Superior temporal gyrus (tissue), 1 donor: ENCODE measurements at regions not wholly inside any gene's neighbourhood (a gene's known extent, or its start where the extent isn't known, plus 50 kb on each side); places are given as distances from the start of the nearest gene placed in this dataset.
"Not testable (repeated sequence)": the region's sequence is repeated elsewhere in the genome, so short reads cannot be mapped to it uniquely, and the experiment has no call there.

ENCODE experiments used
- DNase-seq: peaks from one replicate; pipeline ENCODE4 v3.0.0-alpha.2; 2016; ENCODE audit errors: extremely low spot score

DNA sequence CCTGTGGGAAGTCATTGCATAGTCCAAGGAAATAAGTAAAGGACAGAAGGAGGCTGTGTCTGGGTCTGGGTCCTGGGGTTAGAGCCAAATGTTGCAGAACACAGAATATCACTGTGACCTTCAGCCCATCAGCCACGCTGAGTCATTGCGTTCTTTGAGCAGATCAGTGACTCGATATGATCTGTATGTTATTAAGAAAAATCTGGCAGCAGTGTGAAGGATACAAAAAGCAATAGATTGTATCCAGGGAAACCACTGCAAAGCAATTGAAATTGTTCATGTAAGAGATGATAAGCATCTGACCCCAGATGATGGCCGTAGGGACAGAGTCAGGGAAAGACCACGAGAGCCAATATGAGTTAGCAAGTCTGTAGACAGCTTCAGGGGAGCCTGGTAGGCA is 1575.1 kb upstream of the SLC10A2 start:
- no peak for DNase-seq

DNA sequence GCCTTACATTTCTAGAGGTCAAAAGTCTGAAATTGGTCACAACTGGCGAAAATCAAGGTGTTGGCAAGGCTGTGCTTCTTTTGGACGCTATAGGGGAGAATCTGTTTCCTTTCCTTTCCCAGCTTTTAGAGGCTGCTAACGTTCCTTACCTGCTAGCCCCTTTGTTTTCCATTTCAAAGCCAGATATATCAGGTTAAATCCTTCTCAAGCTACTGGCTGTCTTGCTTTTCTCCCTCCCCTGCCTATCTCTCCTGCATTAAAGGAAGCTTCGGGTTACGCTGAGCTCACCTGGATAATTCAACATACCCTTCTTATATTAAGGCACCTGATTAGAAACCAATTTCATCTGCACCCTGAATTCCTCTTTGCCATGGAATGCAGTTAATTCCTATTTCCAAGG is 1569.7 kb upstream of the SLC10A2 start:
- DNase-seq: no peak

DNA sequence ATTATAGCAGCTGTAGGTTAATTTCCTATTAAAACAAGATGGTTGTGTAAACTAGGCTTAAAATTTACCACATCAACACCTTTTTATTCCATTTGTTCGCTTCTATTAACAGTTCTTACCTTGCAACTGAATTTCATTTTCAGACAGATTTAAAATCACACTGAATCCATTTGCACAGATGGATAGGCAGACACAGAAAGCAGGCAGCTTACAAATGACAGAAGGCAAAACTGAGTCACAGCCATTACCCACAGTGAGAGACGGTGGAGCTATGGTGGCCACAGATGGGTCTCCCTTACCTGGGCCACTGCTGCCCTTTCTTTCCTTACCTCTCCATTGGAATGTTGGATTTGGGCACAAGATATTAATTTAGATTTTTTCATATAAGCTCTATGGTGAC is 1567.8 kb upstream of the SLC10A2 start:
- no peak for DNase-seq

DNA sequence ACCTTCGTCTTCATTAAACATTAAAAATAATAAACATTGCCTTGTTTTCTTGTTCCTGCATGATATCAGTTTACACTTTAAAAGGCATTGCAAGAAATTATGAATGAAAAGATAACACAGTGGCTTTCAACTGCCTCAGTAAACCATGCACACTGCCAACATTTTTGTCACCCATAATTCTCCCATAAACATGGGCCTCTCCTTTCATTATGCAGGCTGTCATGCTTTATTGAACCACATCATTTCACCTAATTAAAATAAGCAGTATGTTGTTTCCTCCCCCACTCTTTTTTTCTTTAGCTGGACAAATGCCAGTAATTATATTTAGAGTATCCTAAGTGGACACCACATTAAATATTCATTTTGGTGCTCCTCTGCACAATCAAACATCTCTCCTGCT is 1566.5 kb upstream of the SLC10A2 start:
- no peak for DNase-seq

DNA sequence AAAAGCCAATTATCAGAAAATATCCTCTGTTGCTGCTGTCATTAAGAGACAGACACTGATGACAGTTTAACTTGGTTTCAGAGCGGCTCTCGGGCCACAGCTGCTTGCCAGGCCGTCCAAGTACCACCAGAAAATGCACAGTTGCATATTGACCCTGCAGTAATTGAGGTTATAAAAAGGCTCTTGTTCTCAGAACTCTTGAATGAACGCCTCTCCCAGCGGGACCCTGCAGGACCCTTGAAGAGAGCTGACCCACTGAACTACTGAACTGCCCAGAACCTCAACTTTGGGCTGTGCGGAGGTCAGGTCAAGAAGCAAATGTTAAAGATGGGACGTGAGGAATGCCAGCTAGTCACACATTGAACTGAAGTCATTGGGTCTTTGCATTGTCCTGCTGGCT is 1559.0 kb upstream of the SLC10A2 start:
- no peak for DNase-seq

DNA sequence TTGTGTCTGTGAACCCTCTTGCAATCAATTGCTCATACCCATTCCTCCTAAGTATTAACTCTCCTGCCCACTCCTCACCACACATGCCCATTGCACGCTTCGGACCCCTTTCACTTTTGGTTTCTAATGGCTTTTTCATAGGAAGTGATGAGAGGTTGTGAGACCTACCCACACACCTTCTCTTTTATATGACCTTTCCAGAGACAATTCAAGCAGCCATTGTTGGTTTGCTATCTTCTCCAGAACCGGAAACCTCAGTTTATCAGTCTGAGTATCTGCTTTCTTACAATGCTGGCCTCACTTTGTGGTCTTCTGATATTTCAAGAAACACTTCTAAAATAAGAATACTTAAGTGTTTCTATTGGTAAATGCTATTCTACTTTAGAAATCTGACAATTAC is 1550.8 kb upstream of the SLC10A2 start:
- no peak for DNase-seq

DNA sequence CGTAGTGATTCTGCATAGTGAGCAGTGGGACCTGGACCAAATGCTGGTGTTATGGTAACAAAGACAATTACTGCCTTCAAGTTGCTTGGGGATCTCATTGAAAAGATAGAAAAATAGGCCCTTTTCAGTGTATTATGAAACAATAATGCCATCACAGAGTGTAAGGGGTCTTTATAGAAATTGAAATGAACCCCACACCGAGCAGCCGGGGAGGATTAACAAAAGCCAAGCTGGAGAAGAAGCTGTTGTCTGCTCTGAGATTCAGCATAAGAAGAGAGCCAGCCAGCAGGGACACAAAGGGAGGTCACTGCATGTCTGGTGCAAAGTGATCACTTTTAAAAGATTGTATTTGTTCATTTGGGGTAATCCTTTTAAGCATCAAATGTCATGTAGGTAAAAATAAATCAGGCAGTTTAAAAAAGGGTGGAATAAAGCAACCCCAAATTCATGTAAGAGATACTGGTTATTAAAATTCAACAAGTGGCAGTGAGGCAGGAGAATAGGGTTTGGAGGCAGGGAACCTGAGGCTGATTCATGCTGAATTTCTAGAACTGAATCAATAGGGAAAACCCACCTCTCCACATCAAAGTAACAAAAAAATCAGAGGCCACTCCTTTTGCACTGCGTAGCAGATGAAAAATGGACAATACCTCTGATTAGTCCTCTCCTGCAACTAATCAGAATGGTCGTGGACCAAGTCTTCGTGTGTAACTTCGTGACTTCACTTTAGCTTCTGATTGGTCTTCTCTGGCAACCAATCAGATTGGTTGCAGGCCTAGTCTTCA is 1548.3 kb upstream of the SLC10A2 start:
- no peak for DNase-seq

DNA sequence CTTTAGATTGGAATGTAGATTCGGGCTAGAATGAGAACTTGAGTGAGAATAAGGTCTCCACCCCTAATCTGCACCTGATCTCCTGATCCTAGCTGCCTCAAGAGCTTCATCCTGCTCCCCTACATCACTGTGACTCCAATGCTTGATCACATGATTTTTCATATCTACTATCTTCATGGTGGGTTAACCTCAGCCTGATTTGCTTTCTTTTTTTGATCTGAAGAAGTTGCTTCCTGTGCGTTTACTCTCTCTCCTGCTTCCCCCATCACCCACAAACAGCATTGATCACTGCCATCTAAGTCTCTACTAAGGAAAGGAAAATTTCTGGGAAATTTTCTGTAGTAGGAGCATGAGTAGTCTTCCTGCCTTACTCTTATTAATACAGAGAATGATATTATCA is 1542.1 kb upstream of the SLC10A2 start:
- no peak for DNase-seq

DNA sequence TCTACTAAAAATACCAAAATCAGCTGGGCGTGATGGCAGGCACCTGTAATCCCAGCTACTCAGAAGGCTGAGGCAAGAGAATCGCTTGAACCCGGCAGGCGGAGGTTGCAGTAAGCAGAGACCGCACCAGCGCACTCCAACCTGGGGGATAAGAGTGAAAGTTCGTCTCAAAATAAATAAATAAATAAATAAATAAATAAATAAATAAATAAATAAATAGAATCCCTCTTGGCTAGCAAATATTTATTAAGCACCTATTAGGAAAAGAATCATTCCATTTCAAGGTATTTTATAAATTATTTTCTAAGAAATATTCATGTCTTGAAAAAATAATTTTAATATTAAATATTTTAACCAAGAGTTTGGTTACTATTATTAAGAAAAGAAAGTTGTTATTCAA is 1539.2 kb upstream of the SLC10A2 start:
- not testable (repeated sequence) for DNase-seq

DNA sequence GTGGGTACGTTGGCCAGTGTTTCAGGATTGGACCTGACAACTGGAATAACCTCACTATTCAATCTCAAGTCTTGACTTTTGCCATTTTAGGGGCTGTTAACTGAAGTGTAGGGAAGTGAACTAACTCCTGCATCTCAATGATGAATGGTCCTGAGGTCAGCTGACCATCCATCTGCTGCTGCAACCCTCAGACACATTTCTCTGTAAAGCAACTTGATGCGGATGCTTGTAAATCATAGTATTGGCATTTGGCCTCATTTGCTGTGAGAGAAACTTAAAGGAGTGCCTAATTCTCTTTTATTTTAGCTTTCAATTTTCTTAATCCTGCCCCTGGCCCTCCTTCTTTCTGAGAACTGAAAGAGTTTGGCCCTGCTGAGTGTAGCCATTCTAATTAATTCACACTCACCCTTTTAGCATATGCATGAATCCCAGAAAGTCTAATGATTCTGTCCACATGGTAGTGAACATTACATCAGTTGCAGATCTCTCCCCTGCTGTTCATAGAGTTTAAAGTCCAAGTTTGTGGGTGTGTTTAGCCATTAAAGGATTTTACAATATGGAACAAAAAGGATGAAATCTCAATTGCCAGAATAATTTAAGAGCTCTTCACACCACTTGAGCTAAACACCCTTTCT is 1531.4 kb upstream of the SLC10A2 start:
- DNase-seq: no peak

DNA sequence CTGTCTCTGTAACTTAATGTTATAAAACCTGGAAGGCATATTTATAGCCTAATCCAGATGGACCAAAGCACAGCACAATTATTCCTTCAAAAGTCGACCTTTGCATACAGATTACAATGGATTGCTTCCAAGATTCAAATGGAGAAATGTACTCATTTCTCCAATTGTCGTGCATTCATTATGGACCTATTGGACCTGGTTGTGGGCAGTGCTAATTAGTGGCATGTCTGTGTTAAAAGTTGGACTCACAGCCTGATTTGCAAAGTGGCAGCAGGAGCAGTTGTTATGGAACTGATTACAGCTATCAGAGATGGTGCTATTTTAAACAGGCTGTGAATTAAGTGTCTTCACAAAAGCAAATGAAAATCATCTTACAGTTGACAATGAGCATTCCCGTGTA is 1529.3 kb upstream of the SLC10A2 start:
- DNase-seq: no peak

DNA sequence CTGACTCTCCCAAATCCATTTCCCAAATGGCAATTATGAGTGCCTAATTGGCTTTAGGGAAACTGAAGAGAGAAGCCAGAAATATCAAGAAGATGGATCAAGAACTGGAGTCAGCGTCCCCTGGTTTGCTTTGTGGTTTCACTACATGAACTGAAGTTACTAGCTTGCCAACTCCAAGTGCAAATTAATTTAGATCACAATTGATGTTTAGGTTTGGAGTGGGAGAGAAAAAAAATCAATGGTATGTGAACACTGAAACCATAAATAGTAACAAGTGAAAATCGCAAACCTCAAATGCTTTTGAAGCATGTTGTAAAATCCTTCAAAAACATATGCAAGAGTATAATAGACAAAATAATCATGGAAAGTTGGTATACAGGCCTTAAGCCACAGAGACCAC is 1528.6 kb upstream of the SLC10A2 start:
- no peak for DNase-seq

DNA sequence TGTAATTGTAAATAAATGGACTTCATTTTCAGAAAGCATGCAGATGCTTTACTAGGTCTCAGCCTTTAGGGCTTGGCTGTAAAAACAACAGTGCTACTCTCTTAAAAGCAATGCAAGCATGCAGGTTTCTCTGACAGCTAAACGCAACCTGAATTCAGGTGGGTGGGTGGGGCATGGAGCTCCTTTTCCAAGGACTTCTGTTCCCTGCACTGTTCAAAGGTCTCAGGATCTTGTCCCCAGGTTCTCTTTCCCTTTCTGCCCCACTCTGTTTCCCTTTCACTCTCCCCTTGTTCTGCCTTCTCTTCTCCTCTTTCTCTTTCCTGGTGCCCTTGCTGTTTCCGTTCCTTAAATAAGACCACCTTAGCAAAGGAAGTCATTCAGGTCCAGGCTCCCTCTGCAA is 1527.5 kb upstream of the SLC10A2 start:
- DNase-seq: no peak

DNA sequence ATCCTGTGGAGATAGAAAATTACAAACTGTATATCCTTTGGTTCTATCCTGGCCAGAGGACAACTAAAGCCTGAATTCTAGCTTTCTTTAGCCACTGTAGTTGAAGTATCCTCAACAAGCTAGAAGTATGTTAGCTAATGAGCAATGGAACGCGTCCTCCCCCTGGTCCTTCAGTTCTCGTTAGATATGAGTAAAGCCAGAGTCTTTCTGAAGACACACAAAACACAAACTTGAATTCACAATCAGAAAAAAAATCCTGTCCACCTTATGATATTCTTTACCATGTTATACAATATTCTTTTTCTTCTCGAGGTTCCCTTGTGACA is 1527.0 kb upstream of the SLC10A2 start:
- no peak for DNase-seq

DNA sequence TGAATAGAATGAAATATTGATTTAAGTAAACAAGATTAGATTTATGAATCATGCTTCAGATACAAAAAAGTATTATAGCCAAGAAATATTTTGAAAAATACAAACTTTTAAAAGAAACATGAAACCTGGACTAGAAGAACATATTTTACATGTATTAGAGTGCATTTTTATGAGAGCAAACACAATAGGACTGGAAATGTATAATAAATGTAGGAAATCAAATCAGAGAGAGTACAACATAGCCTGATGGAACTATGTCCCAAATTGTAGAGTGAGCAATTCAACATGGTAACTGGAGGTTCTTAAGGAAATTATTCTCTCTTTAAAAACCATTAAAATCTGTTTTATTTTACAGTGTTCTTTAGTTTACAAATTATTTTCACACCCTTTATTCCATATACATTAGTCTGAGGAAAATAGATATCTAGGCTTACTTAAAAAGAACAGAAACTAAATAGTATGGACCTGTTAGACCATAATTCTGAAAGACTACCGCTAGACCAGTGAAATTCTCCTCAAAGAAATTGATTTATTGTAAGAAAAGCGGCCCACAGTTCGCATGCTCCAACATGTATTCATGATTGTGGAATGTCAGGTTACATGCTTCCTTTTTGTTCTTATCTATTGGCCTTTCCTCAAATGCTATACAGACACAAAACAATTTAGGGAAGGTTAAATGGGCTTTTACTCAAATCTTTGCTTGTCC is 1526.5 kb upstream of the SLC10A2 start:
- no peak for DNase-seq

DNA sequence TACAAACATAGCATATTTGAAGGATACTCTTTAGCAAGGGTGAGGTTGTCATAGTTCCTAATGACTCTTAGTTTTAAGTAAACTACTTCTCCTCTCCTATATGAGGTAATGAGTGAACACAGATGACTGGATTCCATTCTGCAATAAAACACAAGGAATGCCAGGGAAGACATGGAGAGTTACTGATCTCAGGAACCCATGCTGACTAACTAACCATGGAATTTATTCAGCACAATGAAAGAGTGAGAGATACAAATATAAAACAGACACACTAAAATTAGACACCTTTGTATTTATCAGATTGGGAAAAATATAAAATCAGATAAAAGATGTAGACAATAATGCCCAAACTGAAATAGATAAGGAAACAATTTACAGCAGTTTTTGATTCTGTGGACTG is 1525.9 kb upstream of the SLC10A2 start:
- DNase-seq: no peak

DNA sequence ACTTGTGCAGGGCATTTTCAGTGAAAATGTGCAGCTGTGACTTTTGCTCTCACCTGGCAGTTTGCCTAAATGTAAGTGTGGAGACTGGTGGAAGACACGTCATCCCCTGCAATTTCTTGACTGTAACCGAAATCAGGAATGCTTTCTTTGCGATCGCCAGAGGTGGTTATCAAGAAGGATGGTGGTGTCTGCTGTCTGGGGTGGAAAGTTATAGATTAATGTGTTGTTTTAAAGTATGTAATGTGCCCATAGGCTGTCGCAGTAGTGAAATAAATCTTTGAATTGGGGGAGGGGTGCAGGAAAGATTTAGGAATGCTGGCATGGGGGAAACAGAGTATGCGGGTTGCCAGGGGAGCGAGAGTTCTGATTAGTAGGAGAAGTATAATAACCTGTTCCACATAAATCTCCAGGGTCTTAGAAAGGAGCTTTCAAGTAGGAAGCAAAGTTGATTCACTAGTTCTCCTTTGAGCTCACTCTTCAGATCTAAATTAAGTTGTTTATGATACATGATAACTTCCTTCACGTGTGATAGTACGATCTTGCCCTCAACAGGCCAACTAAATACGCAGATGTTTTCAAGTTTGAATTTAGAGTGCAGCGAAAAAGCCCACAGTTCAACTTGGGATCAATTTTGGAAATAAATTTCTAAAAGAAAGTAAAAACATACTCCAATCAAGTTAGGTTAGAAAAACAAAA is 1520.0 kb upstream of the SLC10A2 start:
- no peak for DNase-seq

DNA sequence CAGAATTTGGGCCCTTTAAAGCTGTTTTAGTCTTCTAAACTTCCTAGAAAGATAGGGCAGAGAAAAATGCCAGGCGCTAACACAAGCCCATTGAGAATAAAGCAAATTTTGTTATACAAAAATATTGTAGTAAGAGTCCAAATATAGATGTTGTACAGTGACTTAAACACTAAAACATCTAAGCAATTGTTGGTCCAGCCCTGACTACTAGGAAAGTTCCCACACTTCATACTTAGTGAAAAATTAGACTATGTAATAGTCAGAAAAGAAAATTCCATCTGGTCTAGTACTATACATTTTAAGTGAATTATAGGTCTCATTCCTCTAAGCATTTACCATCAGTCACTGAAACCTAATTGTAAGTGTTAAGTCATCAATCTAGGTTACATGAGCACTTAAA is 1518.3 kb upstream of the SLC10A2 start:
- DNase-seq: no peak

DNA sequence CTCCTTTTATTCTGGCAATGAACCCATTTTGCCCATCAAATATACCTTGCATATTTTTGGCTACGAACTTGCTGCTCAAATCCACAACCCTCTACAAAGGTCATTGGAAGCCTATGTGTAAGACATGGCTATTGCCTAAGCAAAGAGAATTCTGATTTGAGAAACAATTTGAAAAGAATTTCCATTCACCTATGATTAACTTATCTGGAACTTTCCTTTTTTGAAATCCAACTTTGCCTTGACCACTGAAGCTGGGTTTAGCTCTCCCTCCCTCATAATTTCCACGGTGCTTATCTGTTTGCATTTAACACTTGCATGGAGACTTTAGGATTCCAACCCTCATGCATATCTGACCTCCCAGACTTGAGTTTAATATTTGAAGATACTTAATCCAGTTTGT is 1514.7 kb upstream of the SLC10A2 start:
- no peak for DNase-seq

DNA sequence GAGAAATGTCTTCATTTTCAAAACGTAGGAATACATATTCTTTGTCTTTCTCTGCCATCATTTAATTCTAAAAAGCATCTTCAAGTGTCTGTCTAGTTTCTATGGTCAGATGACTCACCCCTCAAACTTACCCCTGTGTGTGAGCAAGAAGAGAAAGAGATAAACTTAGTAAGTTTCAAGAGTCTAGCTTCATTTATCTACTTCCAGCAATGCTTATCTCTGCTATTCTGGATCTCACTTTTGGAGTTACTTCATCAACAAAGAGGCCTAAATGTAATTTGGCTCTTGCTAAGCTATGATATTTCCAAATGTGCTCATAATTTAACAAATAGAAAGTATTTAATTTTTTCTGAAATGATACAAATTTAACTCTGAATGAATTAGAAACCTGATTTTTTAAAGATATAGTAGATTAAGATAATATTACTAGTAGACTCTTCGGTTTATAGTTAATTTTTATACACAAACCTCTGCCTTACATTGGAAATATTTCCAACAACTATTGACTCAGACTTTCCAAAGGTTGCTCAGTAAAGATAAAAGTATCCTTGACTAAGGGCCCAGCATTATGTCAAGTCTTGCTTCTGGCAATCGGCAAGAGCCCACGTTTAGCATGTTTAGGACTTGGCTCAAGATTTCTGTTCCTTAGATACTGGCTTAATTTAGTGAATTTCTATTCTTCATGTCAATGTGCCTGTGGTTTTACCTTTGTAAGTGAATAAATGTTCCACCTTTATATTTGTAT is 1511.0 kb upstream of the SLC10A2 start:
- DNase-seq: no peak

DNA sequence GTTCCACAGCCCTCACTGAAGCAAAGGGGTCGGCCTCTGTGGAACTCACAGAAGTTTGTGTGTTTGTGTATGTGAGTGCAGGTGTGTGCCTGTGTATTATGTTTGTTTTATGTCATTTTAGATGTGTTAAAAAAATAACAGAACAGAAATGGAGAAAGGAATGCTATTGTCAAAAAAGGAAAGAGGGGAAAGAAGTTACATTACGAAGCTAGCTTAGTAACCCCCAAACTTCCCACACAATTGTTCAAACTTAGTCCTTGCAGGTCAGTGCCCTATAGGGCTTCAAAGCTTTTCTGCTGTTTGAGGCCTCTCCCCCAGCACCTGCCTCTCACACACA is 1505.6 kb upstream of the SLC10A2 start:
- no peak for DNase-seq
